SK-N-SH (cell line): ENCODE measurements at regions not wholly inside any gene's neighbourhood (a gene's known extent, or its start where the extent isn't known, plus 50 kb on each side); places are given as distances from the start of the nearest gene placed in this dataset.

ENCODE experiments used
- CTCF ChIA-PET: fragments of 300-600, 350-600 bp; formaldehyde crosslinking; extraction: SDS; loops from one replicate; lab custom pipeline; 2021; lab: Yijun Ruan, JAX
- POLR2A ChIA-PET: fragments of 350-600 bp; sonication (Branson Sonifier 250); formaldehyde crosslinking; extraction: SDS; loops from one replicate; lab custom pipeline; 2020; ENCODE audit warnings: antibody characterized with exemption, inconsistent platforms; lab: Yijun Ruan, JAX
- DNase-seq: peaks from one replicate; pipeline ENCODE4 v3.0.0; 2012
- H2AFZ ChIP-seq: fragments of 200-600 bp; sonication (generic); 2 replicates; pipeline ENCODE4 v1.8.1; 2016; ENCODE audit warnings: antibody characterized with exemption, mild to moderate bottlenecking, low read depth
- H3F3A ChIP-seq: fragments of 200-600 bp; sonication (generic); replicated peaks from 2 replicates; pipeline ENCODE3; 2016; ENCODE audit warnings: antibody characterized with exemption, mild to moderate bottlenecking; ENCODE audit not compliant: insufficient read depth
- H3K27ac ChIP-seq, 2 experiments: fragments of 200-500 bp in 1 of 2; fragments of 200-600 bp in 1 of 2; sonication (Bioruptor generic) in 1 of 2; sonication (generic), shearing (Covaris generic) in 1 of 2; 2 replicates each; pipeline versions ENCODE4 v1.5.1 to v1.6.1; 2014 to 2016; ENCODE audit warnings: low read depth in 2 of 2, inconsistent platforms in 1 of 2, low read length in 1 of 2, mild to moderate bottlenecking in 1 of 2, mixed read lengths in 1 of 2
- H3K27me3 ChIP-seq: fragments of 200-600 bp; sonication (generic), shearing (Covaris generic); 2 replicates; pipeline ENCODE4 v1.6.1; 2016; ENCODE audit warnings: mixed run types; ENCODE audit not compliant: insufficient read depth
- H3K36me3 ChIP-seq, 2 experiments: fragments of 200-500 bp in 1 of 2; fragments of 200-600 bp in 1 of 2; sonication (Bioruptor generic) in 1 of 2; sonication (generic) in 1 of 2; replicated peaks in 1 of 2; 2 replicates each; pipeline versions ENCODE3 to v1.5.1; 2014 to 2016; ENCODE audit warnings: low read length in 1 of 2, mild to moderate bottlenecking in 1 of 2; ENCODE audit not compliant: insufficient read depth in 2 of 2, control insufficient read depth in 1 of 2
- H3K4me1 ChIP-seq, 2 experiments: fragments of 200-500 bp in 1 of 2; fragments of 200-600 bp in 1 of 2; sonication (Bioruptor generic) in 1 of 2; sonication (generic), shearing (Covaris generic) in 1 of 2; 2 replicates each; pipeline versions ENCODE4 v1.5.1 to v1.6.1; 2014 to 2016; ENCODE audit warnings: low read depth in 1 of 2, low read length in 1 of 2, mixed run types in 1 of 2; ENCODE audit not compliant: insufficient read depth in 2 of 2, control insufficient read depth in 1 of 2
- H3K4me2 ChIP-seq: fragments of 200-600 bp; sonication (generic), shearing (Covaris generic); 2 replicates; pipeline ENCODE4 v1.6.1; 2017; ENCODE audit warnings: mixed run types
- H3K4me3 ChIP-seq, 2 experiments: fragments of 200-500 bp in 1 of 2; fragments of 200-600 bp in 1 of 2; sonication (Bioruptor generic) in 1 of 2; sonication (generic), shearing (Covaris generic) in 1 of 2; 2 replicates each; pipeline versions ENCODE4 v1.5.1 to v1.8.1; 2014 to 2016; ENCODE audit warnings: low read depth in 2 of 2, inconsistent platforms in 1 of 2, low read length in 1 of 2, mild to moderate bottlenecking in 1 of 2, mixed read lengths in 1 of 2, moderate library complexity in 1 of 2
- H3K79me2 ChIP-seq: fragments of 200-600 bp; sonication (generic); 2 replicates; pipeline ENCODE4 v1.8.1; 2017; ENCODE audit warnings: mild to moderate bottlenecking; ENCODE audit not compliant: insufficient read depth
- H3K9ac ChIP-seq: fragments of 200-600 bp; sonication (generic); 2 replicates; pipeline ENCODE4 v1.6.1; 2017; ENCODE audit warnings: mixed run types
- H3K9me2 ChIP-seq: fragments of 200-600 bp; sonication (generic); 2 replicates; pipeline ENCODE4 v1.6.1; 2017; ENCODE audit warnings: mixed run types
- H3K9me3 ChIP-seq: fragments of 200-600 bp; sonication (generic); 2 replicates; pipeline ENCODE4 v1.6.1; 2017; ENCODE audit warnings: mixed run types, mild to moderate bottlenecking, moderate library complexity
- H4K20me1 ChIP-seq: fragments of 200-600 bp; sonication (generic); 2 replicates; pipeline ENCODE4 v1.6.1; 2017; ENCODE audit warnings: mild to moderate bottlenecking, mixed run types; ENCODE audit not compliant: insufficient read depth
- ELF1 ChIP-seq: IDR thresholded peaks from 2 replicates; pipeline ENCODE4 v1.4.0; 2012
- EP300 ChIP-seq, 2 experiments: IDR thresholded peaks; 2 replicates each; pipeline versions ENCODE4 v1.4.0 to v1.6.1; 2012; ENCODE audit warnings: borderline replicate concordance in 1 of 2, low read depth in 1 of 2, low read length in 1 of 2
- FOXM1 ChIP-seq: IDR thresholded peaks from 2 replicates; pipeline ENCODE4 v1.4.0; 2012; ENCODE audit warnings: low read depth, mild to moderate bottlenecking
- GABPA ChIP-seq: IDR thresholded peaks from 2 replicates; pipeline ENCODE4 v1.4.0; 2012; ENCODE audit warnings: low read depth, mild to moderate bottlenecking
- GATA2 ChIP-seq: sonication (generic); formaldehyde crosslinking; IDR thresholded peaks from 2 replicates; pipeline ENCODE4 v1.5.0; 2020; ENCODE audit warnings: mild to moderate bottlenecking, missing genetic modification reagents
- JUND ChIP-seq: IDR thresholded peaks from 2 replicates; pipeline ENCODE4 v1.4.0; 2012
- MEF2A ChIP-seq: IDR thresholded peaks from 2 replicates; pipeline ENCODE4 v1.4.0; 2012; ENCODE audit warnings: low read depth, borderline replicate concordance
- MXI1 ChIP-seq: IDR thresholded peaks from 2 replicates; pipeline ENCODE4 v1.6.1; 2012; ENCODE audit warnings: mild to moderate bottlenecking, low read depth, low read length, improper control_type of control experiment
- NFIC ChIP-seq: IDR thresholded peaks from 2 replicates; pipeline ENCODE4 v1.4.0; 2012; ENCODE audit warnings: borderline replicate concordance
- POLR2AphosphoS5 ChIP-seq: IDR thresholded peaks from 2 replicates; pipeline ENCODE4 v1.6.1; 2012; ENCODE audit warnings: low read depth, low read length
- RCOR1 ChIP-seq: fragments of 150-350 bp; IDR thresholded peaks from 2 replicates; pipeline ENCODE4 v1.6.1; 2017; ENCODE audit warnings: antibody characterized with exemption, low read length
- RFX5 ChIP-seq: IDR thresholded peaks from 2 replicates; pipeline ENCODE4 v1.6.1; 2012; ENCODE audit warnings: mild to moderate bottlenecking, improper control_type of control experiment, low read length
- SIN3A ChIP-seq: IDR thresholded peaks from 2 replicates; pipeline ENCODE4 v1.6.1; 2012; ENCODE audit warnings: low read depth, mild to moderate bottlenecking, low read length, moderate library complexity, borderline replicate concordance
- TEAD4 ChIP-seq: IDR thresholded peaks from 2 replicates; pipeline ENCODE4 v1.4.0; 2012; ENCODE audit warnings: mild to moderate bottlenecking, borderline replicate concordance; ENCODE audit not compliant: insufficient read depth
- YY1 ChIP-seq: IDR thresholded peaks from 2 replicates; pipeline ENCODE4 v1.4.0; 2012; ENCODE audit warnings: low read depth, mild to moderate bottlenecking
- WGBS: methylation state at CpG from one replicate; pipeline ENCODE4 v1.1.6; 2017; ENCODE audit warnings: low lambda C conversion rate; 5-methylcytosine and 5-hydroxymethylcytosine counted together
- TF ChIP-seq, protein P1 (sequence below): IDR thresholded peaks from 2 replicates; pipeline ENCODE4; 2012
- TF ChIP-seq, protein P2 (sequence below): IDR thresholded peaks from 2 replicates; pipeline ENCODE4 v1.4.0; 2012; ENCODE audit warnings: low read depth
- TF ChIP-seq, protein P3 (sequence below): IDR thresholded peaks from 2 replicates; pipeline ENCODE4 v1.4.0; 2012; ENCODE audit warnings: low read depth, borderline replicate concordance
- TF ChIP-seq, protein P4 (sequence below): fragments of 200-600 bp; sonication (generic); IDR thresholded peaks from 2 replicates; pipeline ENCODE4 v1.6.1; 2017; ENCODE audit warnings: antibody characterized with exemption, mild to moderate bottlenecking, moderate library complexity
- TF ChIP-seq, protein P5 (sequence below): fragments of 150-350 bp; IDR thresholded peaks from 2 replicates; pipeline ENCODE4 v1.6.1; 2017; ENCODE audit warnings: antibody characterized with exemption, low read length, low read depth, borderline replicate concordance

DNA sequence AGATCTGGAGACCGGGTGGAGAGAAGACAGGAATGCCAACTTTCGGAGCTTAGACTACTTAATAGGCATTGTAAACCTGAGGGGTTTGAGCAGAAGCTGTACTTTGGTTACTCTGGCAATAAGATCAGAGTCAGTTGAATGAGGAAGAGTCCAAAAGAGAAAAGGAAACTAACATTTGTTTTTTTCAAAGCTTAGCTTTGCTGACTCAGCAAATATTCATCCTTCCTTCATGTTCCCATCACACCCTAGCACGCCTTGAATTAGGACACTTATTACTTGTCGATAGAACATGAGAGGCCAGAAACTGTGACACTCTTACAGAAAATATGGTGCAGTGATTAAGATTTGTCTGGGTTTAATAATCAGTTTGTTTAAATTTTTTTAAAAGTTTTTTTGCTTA is 266.9 kb upstream of the ATP2B1 start:
- H2AFZ ChIP-seq: no peak overlapping the region
- H3K27me3 ChIP-seq: no peaks in the 10 kb centered on the region
- no peak overlapping the region for H3K4me3 ChIP-seq
- TF ChIP-seq FOXM1 (no peak), RCOR1 (no peak), JUND (no peak), EP300 (IDR thresholded peaks at IDR 0.05; ENCODE audit: borderline replicate concordance in 1 of 2, low read depth in 1 of 2, low read length in 1 of 2) (no peak), YY1 (no peak), MEF2A (no peak), RFX5 (no peak)
- TF ChIP-seq, protein P1, sequence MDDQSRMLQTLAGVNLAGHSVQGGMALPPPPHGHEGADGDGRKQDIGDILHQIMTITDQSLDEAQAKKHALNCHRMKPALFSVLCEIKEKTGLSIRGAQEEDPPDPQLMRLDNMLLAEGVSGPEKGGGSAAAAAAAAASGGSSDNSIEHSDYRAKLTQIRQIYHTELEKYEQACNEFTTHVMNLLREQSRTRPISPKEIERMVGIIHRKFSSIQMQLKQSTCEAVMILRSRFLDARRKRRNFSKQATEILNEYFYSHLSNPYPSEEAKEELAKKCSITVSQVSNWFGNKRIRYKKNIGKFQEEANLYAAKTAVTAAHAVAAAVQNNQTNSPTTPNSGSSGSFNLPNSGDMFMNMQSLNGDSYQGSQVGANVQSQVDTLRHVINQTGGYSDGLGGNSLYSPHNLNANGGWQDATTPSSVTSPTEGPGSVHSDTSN: no peak
- TF ChIP-seq, protein P2, sequence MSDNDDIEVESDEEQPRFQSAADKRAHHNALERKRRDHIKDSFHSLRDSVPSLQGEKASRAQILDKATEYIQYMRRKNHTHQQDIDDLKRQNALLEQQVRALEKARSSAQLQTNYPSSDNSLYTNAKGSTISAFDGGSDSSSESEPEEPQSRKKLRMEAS: no peak
- TF ChIP-seq, protein P3, sequence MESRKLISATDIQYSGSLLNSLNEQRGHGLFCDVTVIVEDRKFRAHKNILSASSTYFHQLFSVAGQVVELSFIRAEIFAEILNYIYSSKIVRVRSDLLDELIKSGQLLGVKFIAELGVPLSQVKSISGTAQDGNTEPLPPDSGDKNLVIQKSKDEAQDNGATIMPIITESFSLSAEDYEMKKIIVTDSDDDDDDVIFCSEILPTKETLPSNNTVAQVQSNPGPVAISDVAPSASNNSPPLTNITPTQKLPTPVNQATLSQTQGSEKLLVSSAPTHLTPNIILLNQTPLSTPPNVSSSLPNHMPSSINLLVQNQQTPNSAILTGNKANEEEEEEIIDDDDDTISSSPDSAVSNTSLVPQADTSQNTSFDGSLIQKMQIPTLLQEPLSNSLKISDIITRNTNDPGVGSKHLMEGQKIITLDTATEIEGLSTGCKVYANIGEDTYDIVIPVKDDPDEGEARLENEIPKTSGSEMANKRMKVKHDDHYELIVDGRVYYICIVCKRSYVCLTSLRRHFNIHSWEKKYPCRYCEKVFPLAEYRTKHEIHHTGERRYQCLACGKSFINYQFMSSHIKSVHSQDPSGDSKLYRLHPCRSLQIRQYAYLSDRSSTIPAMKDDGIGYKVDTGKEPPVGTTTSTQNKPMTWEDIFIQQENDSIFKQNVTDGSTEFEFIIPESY: no peak
- TF ChIP-seq, protein P4, sequence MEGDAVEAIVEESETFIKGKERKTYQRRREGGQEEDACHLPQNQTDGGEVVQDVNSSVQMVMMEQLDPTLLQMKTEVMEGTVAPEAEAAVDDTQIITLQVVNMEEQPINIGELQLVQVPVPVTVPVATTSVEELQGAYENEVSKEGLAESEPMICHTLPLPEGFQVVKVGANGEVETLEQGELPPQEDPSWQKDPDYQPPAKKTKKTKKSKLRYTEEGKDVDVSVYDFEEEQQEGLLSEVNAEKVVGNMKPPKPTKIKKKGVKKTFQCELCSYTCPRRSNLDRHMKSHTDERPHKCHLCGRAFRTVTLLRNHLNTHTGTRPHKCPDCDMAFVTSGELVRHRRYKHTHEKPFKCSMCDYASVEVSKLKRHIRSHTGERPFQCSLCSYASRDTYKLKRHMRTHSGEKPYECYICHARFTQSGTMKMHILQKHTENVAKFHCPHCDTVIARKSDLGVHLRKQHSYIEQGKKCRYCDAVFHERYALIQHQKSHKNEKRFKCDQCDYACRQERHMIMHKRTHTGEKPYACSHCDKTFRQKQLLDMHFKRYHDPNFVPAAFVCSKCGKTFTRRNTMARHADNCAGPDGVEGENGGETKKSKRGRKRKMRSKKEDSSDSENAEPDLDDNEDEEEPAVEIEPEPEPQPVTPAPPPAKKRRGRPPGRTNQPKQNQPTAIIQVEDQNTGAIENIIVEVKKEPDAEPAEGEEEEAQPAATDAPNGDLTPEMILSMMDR: no peak
- no peaks in the 10 kb centered on the region for H4K20me1 ChIP-seq
- H3F3A ChIP-seq: no peaks in the 10 kb centered on the region
- no peaks in the 10 kb centered on the region for H3K36me3 ChIP-seq
- H3K9ac ChIP-seq: no peak overlapping the region
- H3K9me3 ChIP-seq: no peaks in the 10 kb centered on the region
- no peaks in the 10 kb centered on the region for H3K79me2 ChIP-seq
- WGBS: 94% methylated on average over 4 of the region's 4 CpGs
- H3K4me2 ChIP-seq: no peak overlapping the region
- H3K9me2 ChIP-seq: no peaks in the 10 kb centered on the region
- H3K4me1 ChIP-seq: peaks cover 0 to 4% of the 10 kb centered on the region in 2 experiments; a peak in 2 of 4 replicates
- ChIA-PET POLR2A (no interaction called here), CTCF (no interaction called here)
- H3K27ac ChIP-seq: no peak overlapping the region
- no peak for DNase-seq

DNA sequence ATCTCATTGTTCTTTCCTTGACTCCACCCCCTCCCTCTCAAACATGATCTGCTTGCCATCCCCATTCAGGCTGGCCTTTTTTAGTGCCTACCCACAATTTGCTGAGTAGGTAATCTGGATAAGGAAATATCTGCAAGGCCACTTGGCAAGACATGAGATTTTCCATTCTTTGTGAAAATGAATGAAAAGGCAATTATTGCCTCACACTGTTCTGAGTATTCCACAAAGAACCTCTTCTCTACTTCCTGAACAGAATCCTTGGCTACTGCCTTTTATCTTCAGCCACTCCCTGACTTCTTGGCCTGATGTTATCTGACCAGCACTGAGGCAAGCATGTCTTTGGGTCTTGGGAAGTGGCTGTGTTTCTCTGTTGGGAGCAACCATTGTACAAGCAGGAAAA is 263.2 kb upstream of the ATP2B1 start:
- H3K4me3 ChIP-seq: no peak overlapping the region
- no peaks in the 10 kb centered on the region for H3K9me3 ChIP-seq
- no peaks in the 10 kb centered on the region for H3F3A ChIP-seq
- DNase-seq: no peak
- H3K27me3 ChIP-seq: no peaks in the 10 kb centered on the region
- H3K4me1 ChIP-seq: 0 out of 4 replicates have a peak, but pooled peaks cover 0 to 4% of the 10 kb centered on the region in 2 experiments
- ChIA-PET POLR2A (no interaction called here), CTCF (no interaction called here)
- H3K9me2 ChIP-seq: no peaks in the 10 kb centered on the region
- TF ChIP-seq ELF1 (no peak), GATA2 (no peak), YY1 (no peak), SIN3A (no peak), JUND (no peak), POLR2AphosphoS5 (no peak), MXI1 (no peak), GABPA (no peak), RFX5 (no peak), TEAD4 (no peak), FOXM1 (no peak), EP300 (IDR thresholded peaks at IDR 0.05; ENCODE audit: borderline replicate concordance in 1 of 2, low read depth in 1 of 2, low read length in 1 of 2) (no peak), NFIC (no peak)
- TF ChIP-seq, protein P5, sequence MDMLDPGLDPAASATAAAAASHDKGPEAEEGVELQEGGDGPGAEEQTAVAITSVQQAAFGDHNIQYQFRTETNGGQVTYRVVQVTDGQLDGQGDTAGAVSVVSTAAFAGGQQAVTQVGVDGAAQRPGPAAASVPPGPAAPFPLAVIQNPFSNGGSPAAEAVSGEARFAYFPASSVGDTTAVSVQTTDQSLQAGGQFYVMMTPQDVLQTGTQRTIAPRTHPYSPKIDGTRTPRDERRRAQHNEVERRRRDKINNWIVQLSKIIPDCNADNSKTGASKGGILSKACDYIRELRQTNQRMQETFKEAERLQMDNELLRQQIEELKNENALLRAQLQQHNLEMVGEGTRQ: no peak
- TF ChIP-seq, protein P2: no peak
- H3K27ac ChIP-seq: no peak overlapping the region
- H4K20me1 ChIP-seq: no peaks in the 10 kb centered on the region
- H3K4me2 ChIP-seq: no peak overlapping the region
- H3K9ac ChIP-seq: no peak overlapping the region
- no peak overlapping the region for H2AFZ ChIP-seq
- no peaks in the 10 kb centered on the region for H3K36me3 ChIP-seq
- H3K79me2 ChIP-seq: no peaks in the 10 kb centered on the region
